ENCODE measurements at regions not wholly inside any gene's neighbourhood (a gene's known extent, or its start where the extent isn't known, plus 50 kb on each side); places are given as distances from the start of the nearest gene placed in this dataset.

DNA sequence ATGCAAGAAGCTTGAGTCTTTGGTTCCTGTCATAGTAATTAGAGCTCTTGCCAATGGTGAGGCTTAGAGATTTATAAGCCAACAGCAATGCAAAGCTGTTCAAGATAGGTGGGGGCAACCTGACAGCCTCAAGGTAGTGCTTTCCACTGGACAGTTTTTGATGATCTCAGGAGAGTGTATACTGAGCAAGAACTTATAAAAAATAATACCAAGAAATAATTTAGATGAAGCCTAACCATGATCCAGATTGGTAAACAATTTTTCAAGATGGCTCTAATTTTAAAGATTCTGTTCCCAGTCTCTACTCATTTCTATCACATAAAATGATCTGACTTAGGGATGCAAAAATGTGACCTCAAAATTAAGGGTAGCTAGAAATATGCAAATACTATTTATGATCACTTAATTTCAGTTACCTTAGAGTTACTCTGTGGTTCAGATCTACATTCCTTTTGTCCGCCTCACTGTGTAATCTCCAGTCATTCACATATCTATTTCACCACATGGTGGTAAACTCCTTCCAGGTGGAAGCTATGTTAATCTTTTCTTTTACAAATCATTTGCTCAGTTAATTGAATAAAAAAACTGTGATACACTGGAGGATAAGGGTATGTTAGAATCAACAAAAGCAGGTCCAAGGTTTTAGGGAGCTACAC, 1228.0 kb upstream of the C9orf72 start:
- no peak for DNase-seq
- TF ChIP-seq POLR2A (IDR thresholded peaks at IDR 0.05; ENCODE audit: low read length) (no peak), GATA1 (IDR thresholded peaks at IDR 0.05; ENCODE audit: low read depth, low read length) (no peak)

DNA sequence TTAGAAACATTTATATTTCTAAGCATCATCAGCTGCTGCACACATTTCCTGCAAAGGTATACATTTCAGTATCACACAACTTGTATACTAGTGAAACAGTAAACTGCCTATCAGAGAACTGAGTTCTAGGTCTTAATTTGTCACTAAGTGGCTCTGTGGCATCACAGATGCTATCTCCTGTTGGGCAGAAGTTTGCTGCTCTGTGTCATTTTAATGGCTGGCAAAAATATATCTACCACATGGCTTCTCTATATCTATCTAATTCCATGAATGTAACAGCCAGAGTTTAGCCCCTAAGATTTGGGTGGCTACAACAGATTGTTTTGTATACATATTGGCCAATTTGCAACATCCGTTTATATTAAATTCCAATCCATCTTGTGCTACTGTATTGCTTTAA, 1231.9 kb upstream of the C9orf72 start:
- DNase-seq: no peak
- no peak for TF ChIP-seq POLR2A (IDR thresholded peaks at IDR 0.05; ENCODE audit: low read length)
- TF ChIP-seq GATA1 (IDR thresholded peaks at IDR 0.05; ENCODE audit: low read depth, low read length): no peak

DNA sequence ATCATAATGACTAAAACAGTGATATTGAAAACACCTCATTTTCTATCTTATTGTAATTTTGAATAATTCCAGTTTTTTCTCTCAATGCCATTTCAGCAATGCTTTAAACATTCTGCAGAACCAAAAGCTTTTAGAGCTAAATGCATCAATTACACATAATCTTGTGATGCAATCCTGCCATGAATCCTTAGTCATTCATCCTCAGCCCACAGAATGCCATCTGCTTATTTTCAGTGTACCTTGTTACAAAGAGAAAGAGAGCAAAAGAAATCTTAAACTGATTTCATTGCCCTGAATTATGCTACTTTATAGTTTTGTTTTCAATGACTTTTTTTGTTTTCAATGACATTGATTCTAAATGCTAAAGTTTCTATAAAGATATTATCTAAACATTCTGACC, 1234.8 kb upstream of the C9orf72 start:
- no peak for DNase-seq
- TF ChIP-seq POLR2A (IDR thresholded peaks at IDR 0.05; ENCODE audit: low read length): no peak
- TF ChIP-seq GATA1 (IDR thresholded peaks at IDR 0.05; ENCODE audit: low read depth, low read length): no peak

DNA sequence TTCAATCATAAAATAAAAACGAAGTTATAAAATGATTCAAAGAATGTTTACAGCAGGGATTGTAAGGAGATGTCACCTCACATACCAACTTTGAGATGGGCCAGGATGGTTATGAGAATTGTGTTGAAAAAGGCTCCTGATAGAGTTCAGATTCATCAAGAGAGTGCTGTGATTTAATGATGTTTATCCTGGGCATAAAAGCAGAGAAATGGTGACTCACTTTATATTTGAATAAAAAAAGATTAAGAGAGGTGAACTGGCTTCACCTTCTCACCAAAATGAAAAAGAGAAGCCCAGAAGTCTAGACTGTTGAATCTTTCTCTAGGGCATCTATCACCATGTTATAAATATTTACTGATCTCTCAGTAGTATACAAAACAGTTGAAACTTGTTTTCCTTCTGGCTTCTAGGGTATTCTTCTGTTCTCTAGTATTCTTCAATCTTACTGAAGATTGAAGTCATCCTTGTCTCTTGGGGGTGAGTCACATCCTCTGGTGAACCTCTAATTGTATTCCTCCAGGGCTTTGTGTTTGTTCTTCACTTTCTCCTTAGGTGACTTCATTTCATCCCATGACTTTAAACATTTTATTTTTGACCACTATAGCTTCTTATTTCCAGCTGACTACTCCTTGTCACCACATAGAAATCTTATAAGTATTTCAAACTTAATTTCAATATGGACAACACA, 1237.3 kb upstream of the C9orf72 start:
- no peak for DNase-seq
- TF ChIP-seq GATA1 (IDR thresholded peaks at IDR 0.05; ENCODE audit: low read depth, low read length) (no peak), POLR2A (IDR thresholded peaks at IDR 0.05; ENCODE audit: low read length) (no peak)

DNA sequence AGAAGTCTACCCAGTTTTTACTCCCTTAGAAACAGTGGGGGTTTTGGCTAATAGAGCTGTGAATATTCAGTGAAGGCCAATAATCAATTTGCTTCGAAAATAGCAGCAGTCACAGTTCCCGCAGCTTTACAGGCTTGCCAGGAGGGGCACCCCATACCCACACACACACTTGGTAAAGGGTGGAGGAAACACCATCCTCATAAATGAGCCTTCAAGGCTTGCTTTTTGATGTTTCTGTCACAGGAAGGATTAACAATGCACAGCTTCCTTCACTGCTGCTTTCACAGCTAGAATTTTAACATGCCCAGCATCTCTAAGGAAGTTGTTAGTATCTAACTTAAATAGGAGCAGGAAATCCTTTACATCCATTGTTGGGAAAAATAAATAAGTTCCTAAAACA, 1247.5 kb upstream of the C9orf72 start:
- no peak for TF ChIP-seq GATA1 (IDR thresholded peaks at IDR 0.05; ENCODE audit: low read depth, low read length)
- TF ChIP-seq POLR2A (IDR thresholded peaks at IDR 0.05; ENCODE audit: low read length): no peak

DNA sequence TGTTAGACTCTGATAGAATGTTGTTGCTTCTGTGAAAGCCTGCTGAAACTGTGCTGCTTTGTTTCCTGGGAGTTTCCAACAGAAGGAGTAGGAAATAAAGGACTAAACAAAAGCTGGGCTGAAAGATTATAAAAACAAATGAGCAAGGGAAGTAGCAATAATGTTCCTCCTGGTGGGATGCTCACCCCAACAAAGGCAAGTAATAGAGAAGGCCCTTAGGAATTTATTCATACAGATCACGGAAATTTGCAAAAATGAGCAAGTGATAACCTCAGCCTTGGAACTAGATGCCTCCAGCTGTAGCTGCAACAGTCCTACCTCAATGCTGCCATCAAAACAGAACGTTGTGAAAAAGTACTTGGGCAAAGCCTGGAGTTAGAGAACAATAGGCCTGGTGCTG, 1248.0 kb upstream of the C9orf72 start:
- DNase-seq: no peak
- TF ChIP-seq POLR2A (IDR thresholded peaks at IDR 0.05; ENCODE audit: low read length): no peak

More for the DNA sequence above, 1247.5 kb upstream of the C9orf72 start:
- DNase-seq: no peak

DNA sequence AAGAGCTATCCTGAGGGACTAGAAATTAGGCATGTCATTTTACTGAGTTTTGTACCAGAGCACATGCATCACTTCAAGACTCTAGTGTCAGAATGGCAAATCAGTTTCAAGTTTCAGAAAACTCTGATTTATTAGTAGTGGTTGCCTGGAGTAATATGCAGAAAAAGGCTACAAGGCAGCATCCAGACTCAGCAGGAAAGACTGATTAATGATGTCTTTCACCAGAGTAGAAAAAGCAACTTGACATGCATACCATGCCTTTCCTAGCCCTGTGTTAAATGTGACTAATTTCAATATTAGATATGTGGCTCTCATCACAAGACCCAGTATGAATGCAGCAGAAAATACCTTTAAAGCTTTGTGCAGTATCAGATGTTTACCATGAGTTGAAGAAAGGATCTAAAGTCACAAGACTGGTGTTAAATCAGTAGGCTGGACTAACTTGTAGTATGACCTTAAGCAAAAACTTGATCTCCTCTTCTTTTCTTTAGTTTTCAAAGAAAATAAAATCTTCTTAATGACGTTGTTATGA, 1251.2 kb upstream of the C9orf72 start:
- no peak for TF ChIP-seq GATA1 (IDR thresholded peaks at IDR 0.05; ENCODE audit: low read depth, low read length)
- DNase-seq: no peak

DNA sequence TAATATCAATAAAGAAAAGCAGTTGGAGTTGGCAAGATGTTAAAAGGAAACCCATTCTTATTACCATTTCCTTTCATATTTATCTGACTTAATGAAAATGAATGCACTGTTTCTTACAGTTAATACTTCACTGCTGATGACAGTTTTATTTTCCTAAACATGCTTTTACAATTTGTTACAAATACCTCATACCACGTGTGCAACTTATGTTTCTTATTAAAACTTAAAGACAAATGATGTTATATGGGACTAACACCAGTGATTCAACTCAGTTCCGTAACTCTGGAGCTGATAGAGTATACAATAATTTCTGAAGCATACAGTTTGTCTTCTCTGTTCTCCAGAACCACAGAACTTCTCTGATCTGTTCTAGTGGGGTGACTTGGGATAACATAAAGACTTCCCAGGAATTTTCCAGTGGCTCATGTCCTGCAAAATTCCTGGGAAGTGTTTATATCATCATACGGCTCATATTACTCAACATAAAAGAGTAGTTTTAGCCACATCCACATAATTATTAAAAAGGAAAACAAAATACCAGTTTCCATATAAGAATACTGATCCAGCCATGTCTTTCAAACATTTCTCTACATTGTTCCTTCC, 1259.0 kb upstream of the C9orf72 start:
- TF ChIP-seq GATA1 (IDR thresholded peaks at IDR 0.05; ENCODE audit: low read depth, low read length) (no peak), POLR2A (IDR thresholded peaks at IDR 0.05; ENCODE audit: low read length) (no peak)
- no peak for DNase-seq

DNA sequence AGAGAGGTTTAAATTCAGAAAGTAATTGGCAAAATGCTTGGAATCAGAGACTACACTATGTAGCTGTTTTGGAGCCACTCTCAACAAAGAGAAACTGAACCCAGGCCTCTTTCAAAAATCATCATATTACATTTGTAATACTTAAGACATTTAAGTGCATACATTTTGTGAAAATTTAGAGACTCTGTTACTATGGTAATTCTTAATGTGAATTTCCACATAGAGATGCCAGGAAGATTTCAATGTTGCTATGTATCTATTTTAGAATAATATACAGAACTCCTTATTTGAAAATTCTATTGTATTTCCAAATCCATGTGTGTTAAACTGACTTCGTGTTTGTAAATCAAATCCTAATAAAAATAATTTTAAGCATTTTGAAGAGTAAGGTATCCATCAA, 1260.9 kb upstream of the C9orf72 start:
- TF ChIP-seq GATA1 (IDR thresholded peaks at IDR 0.05; ENCODE audit: low read depth, low read length) (no peak), POLR2A (IDR thresholded peaks at IDR 0.05; ENCODE audit: low read length) (no peak)
- DNase-seq: no peak

DNA sequence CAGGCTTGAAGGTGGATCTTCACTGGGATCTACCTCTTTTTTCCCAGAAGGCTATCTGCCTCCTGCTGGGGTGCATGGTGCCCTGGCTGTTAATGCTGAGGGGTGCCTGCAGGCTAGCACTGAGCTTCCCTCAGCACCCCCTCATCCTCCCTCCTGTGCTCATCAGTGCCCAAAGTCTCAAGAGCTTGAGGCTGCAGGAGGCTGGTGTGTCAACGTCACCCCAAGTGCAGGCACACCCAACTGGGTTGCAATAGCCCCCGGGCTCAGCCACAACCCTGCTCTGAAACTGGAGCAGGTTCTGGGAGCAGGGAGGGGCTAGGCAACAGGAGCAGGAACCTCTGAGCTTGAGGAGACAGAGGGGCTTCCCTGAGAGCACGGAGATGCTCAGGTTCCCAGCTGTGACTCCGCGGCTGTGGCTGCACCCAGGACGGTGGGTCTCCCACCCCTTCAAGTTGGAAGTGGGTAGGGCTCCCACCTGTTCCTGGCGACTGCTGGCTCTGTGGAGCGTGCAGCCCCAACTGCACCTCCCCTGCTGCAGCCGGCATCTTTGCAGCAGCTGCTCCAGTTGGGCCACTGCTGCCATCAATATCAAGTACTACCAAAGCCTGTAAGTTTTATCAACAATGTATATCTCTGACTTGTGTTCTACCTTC, 1266.6 kb upstream of the C9orf72 start:
- no peak for TF ChIP-seq POLR2A (IDR thresholded peaks at IDR 0.05; ENCODE audit: low read length)
- TF ChIP-seq GATA1 (IDR thresholded peaks at IDR 0.05; ENCODE audit: low read depth, low read length): no peak
- no peak for DNase-seq

DNA sequence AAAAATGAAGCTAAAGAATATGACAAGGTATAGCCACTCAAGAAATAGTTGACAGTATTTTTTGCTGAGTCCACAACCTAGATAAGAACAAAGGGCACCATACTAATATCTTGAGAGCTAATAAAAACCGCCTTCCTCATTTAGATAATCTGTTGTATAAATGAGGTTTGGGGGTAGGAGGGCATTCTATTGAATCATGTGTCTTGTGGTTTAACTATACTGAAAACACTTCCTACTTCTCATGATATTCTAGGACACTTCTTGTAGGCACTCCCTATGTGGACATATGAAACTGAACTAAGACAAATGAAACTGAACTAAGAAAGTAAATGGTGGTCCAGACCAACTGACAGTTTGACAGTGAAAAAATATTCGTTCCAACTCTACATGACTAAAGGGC, 1268.5 kb upstream of the C9orf72 start:
- no peak for DNase-seq
- TF ChIP-seq GATA1 (IDR thresholded peaks at IDR 0.05; ENCODE audit: low read depth, low read length): no peak
- no peak for TF ChIP-seq POLR2A (IDR thresholded peaks at IDR 0.05; ENCODE audit: low read length)

DNA sequence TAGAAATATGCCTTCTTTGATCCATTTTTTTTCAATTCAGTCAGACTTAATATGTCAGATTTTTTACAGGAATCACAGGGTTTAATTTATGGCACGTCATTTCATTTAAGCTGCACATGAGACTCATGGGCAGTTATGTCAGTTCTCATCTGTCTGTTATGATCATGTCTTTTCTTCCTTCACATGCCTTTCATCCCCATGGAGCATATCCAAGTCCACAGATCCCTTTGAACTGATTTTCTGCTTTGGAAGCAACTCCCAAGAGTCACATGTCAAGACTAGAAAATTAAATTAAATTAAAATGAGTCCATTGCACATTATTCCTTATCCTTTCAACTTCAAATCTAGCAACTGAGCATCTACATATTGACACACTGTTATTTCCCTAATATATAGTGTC, 1274.0 kb upstream of the C9orf72 start:
- no peak for DNase-seq
- no peak for TF ChIP-seq POLR2A (IDR thresholded peaks at IDR 0.05; ENCODE audit: low read length)
- no peak for TF ChIP-seq GATA1 (IDR thresholded peaks at IDR 0.05; ENCODE audit: low read depth, low read length)

DNA sequence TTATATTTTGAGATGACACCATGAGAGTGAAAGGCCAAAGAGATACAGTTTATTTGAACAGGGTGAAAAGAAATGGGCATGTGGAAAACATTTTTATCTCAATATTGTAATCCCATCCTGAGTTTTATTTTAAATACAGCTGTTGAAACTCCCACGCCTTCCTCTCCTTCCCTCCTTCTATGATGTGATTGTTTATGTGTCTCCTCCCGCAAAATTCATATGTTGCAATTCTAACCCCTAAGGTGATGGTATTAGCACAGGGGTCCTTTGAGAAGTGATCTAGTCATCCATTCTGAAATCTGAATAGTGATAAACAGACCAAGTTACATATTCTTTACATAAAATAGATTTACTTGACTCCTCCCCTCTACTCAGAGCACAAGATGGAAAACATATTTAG, 1275.4 kb upstream of the C9orf72 start:
- TF ChIP-seq POLR2A (IDR thresholded peaks at IDR 0.05; ENCODE audit: low read length) (no peak), GATA1 (IDR thresholded peaks at IDR 0.05; ENCODE audit: low read depth, low read length) (no peak)
- DNase-seq: no peak

DNA sequence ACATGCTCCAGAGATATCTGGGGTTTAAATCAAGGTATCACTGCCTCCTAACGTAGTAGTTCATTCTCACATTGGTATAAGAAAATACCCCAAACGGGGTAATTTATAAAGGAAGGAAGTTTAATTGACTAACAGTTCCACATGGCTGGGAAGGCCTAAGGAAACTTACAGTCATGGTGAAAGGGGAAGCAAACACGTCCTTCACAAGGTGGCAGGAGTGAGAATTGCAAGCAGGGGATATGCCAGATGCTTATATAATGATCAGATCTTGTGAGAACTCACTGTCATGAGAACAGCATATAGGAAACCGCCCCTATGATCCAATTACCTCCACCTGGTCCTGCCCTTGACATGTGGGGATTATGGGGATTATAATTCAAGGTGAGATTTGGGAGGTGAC, 1280.2 kb upstream of the C9orf72 start:
- DNase-seq: no peak

More for the DNA sequence above, 1280.2 kb upstream of the C9orf72 start:
- TF ChIP-seq POLR2A (IDR thresholded peaks at IDR 0.05; ENCODE audit: low read length) (no peak), GATA1 (IDR thresholded peaks at IDR 0.05; ENCODE audit: low read depth, low read length) (no peak)

Measured in erythroblast (primary cell).